SHP77 (cell line): ENCODE measurements at regions not wholly inside any gene's neighbourhood (a gene's known extent, or its start where the extent isn't known, plus 50 kb on each side); places are given as distances from the start of the nearest gene placed in this dataset.

Experiments
- DNase-seq, 2 experiments: peaks; one replicate each; lab custom pipeline; 2025; lab: John Stamatoyannopoulos, UW

- DNase-seq, result no peak
Observed at GRCh38 chr11:134532921-134533421, 120.9 kb upstream of the B3GAT1 start.

DNA sequence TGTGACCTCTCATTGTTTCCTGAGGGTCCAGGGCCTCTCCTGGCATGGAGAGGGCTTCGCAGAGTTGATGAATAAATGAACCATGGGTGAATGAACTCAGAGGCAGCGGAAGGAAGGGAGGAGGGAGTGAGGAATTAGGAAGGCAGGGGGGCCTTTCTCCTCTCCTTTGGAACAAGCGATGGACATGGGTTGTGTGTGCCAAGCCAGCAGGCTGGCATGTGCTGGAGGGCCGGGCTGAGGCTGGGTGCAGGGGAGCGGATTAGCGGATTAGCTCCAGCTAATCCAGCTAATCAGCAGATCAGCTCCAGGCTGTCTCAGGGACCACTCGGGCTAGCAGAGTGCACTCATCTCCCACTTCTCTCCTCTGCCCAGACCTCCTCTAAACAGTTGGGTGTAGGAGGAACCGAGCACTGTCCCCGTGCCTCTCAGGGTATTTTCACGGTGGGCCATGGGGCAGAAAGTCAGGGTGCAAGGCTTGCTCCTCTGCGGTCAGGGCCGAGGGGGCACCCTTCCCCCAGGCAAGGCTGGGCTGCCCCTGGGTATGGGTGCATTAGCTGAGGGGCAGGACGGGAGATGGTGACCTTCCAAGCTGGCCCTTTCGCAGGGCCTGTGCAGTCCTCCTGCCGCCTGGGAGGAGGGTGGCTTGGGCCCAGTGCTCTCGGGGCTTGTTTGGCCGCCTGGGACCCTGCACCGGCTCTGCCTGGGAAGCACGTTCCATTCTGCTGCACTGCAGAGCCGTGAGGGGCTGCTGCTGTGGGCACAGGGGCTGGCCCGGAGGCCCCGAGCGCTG is 120.3 kb upstream of the B3GAT1 start:
- no peak for DNase-seq

GRCh38 chr11:134531327-134532130 is 119.5 kb upstream of the B3GAT1 start:
- DNase-seq, result no peak

DNA sequence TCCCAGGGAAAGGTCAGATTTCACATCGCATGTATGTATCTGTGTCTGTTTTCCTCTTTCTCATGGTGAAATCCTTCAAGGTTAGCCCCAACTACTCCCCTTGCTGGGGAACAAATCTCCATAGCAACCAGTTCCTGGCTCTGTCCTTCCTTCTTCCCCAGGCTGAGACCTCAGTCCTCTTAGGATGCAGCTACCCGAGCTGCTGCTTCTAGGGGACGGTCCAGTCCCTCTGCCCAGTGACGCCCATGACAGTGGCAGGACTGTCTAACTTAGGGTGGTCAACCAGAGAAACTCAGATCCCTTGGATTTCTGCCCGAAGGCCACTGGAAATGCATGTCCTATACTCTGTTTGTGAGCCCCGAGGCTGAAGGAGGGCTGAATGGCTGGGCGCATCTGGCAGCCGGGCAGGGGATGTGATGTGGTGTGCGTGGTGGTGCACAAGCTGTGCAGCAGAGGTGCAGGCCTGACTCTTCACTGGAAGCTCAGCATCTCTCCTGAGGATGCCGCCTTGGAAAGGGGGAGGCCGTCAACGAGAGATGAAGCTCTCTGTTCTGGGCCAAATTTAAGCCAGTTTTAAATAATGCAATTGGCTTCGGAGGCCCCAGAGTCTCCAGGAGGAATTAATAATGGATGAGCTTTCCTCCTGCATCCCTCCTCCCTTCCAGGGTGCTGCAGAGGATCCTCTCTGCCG is 118.7 kb upstream of the B3GAT1 start:
- DNase-seq, result no peak

- no peak for DNase-seq
Observed at GRCh38 chr11:134529212-134530096, 117.4 kb upstream of the B3GAT1 start.

- DNase-seq, result no peak
Observed at GRCh38 chr11:134528453-134528852, 116.4 kb upstream of the B3GAT1 start.

DNA sequence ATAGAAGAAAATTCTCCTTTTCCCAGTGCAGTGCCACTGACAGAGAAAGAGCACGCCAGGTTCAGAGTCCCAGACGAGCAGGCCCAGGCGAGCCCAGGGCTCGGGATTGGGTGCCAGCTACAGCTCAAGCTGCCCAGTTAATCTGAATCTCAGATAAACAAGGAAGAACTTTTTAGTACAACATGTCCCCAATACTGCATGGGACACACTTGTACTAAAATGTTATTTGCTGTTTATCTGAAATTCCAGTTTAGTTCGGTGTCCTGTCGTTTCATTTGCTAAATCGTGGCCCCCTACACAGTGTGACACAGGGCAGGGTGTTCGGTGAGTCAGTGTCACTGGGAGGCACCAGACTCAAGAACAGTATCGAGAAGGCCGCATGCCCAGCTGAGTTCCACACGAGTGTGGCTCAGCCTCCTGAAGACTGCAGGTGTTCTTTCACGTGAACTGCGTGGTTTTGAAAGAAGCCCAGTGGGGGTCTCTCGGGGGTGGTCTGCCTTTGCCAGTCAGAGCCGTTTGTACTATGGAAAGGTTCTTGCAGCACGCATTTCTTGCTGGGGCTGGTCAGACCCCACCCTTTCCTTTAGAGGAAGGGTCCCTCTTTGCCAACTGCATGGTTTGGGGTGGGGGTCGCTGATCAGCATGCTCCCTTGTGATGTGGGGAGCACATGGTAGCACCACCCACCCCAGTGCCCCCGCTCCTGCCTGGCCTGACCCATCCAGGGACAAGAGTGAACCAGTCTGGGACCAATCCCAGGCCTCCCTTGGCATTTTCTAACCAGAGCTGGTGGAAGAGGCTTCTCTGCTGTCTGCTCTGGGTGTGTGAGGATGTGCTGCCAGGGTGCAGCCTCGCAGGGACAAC is 115.6 kb upstream of the B3GAT1 start:
- DNase-seq, result no peak

GRCh38 chr11:134524896-134525845 is 113.1 kb upstream of the B3GAT1 start:
- no peak for DNase-seq

- DNase-seq, result no peak
Observed at GRCh38 chr11:134524201-134524600, 112.2 kb upstream of the B3GAT1 start.

DNA sequence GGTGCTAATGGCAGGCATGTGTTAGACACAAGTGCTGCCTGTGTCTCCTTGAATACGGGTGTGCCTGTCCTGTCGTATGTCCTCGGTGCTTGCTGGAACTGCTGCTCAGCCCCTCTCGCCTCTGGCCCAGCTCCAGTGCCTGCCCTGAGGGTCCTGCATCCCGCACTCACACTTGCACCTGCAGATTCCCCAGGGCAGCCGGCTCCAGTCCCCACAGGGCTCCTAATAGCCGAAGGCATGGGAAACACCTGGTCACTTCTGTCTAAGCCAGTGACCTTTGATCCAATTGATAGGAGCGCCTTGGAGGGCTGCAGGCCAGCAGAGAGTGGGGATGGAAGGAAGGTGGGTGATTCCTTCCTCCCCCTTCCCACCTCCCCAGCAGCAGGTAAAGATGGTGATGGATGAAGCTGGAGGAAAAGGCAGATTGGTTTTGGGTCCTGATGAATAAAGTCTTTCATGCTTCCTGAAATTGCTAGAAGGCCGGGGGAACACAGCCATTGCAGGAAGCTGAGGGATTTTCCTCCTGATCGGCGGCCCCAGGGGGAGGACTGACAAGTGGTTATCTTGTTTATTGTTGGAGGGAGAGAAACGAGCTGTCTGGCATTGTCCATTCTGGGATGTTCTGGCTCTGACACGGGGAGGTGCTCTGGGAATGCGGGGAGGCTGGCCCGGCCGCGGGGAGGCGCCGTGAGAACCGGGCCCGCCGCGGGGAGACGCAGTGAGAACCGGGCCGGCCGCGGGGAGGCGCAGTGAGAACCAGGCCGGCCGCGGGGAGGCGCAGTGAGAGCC is 110.9 kb upstream of the B3GAT1 start:
- no peak for DNase-seq

DNA sequence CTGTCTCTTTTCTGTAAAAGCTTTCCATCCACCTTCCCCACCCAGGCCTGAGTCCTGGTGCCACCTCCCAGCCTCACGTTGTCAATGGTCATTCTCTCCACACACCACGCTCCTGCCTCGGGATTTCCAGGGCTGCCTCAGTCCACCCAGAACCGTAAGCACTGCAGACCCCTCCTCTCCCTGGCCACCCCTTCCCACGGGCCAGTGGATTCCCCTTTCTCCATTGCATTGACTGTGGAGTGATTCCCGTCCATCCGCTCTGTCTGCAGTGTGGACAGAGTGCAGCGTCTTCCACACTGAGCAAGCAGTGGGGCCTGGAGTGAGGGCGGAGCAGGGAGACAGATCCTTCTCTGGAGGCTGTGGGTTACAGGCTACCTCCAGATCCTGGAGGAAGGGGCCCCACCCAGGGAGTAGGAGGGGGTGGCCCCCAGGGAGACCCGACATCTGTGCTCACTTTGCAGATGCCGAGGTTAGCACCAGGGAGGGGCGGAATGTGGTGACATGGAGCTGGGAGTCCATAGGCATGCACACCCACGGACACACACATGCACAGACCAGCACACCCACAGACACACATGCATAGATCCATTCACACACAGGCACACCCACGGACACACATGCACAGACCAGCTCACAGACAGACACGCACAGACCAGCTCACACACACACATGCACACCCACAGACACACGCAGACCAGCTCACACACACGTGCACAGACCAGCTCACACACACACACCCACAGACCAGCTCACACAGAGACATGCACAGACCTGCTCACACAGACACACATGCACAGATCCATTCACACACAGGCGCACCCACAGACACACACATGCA is 109.6 kb upstream of the B3GAT1 start:
- no peak for DNase-seq

GRCh38 chr11:134521001-134521400 is 109.0 kb upstream of the B3GAT1 start:
- no peak for DNase-seq

- DNase-seq, result no peak
Observed at GRCh38 chr11:134519788-134520187, 107.7 kb upstream of the B3GAT1 start.

DNA sequence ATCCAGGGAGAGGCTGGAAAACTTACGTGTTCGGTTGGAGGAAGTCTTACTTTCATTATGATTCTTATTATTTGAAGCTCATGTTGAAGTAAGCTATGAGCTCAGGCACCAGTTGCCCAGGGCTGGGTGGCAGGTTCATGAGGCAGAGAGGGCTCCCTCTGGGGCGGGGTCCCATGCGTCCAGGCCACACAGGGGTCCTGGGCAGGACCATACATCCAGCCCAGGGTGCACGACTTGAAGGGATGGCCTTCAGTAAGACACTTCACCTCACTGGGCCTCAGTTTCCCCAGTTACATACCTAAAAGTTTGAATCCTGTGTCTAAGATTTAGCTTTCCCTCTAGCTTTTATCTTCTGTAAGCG is 107.3 kb upstream of the B3GAT1 start:
- DNase-seq, result no peak

DNA sequence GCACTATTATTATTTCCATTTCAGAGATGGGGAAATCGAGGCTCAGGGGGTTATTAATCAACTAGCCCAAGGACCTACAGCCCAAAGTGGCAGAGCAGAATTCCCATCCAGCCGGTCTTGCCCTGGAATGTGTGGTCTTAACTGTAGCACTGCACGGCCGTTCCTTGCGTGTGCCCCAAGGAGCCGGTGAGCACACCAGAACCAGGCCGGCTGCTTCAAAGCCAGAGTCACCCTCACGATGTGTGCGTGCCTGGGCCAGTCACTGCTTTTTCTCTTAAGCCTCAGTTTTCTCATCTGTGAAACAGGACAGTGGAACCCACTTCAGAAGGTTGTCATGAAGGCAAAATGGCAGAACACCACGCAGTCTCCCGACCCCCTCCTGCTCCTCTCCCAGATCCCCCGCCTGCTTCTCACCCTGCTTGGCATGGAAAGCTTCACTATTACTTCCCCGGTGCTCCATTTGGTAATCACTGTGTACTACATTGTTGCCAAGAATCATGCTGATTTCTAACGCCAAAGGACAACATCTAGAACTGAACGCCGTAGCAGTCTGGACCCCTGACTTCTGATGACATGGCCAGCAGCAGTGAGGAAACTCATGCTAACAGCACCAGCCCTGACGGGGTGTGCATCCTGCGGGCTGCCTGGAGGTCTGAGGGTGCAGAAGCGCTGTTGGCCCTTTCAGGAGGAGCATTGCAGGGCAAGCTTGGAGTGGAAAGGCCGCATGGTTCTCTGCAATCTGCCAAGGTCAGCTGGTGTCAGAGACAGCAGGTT is 106.8 kb upstream of the B3GAT1 start:
- DNase-seq, result no peak

DNA sequence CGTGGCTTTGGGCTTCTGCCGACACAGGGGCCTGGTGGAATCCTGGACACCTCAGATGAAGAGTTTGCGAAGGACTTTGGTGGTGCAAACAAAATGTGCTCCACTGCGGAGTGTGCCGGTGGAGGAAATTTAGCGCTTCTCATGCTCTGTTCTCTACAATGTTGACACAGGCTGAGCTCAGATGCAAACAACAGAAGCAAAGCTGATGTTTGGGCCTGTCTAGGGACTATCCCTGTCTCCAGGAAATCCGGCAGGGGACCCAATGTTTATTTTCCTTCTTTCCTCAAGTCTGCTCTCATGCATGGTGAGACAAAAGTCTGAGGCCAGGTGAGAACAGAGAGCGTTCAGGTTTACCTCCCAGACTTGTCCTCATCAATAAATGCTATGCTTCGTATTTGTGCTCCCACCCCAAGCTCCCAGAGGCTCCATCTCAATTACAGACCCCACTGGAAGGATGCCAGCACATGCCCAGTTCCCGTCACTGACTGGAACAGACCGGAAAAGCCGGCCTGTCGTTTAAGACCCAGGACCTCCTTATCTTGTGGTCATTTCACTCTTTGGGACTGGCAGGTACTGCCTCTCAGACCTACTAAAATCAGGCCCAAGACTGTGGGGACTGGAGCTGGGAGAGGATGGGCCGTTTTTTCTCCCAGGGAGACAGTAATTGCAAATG is 105.7 kb upstream of the B3GAT1 start:
- DNase-seq, result no peak
